DMS 273 (cell line): ENCODE measurements at regions not wholly inside any gene's neighbourhood (a gene's known extent, or its start where the extent isn't known, plus 50 kb on each side); places are given as distances from the start of the nearest gene placed in this dataset.

Experiments
- DNase-seq: peaks from one replicate; lab custom pipeline; 2025; ENCODE audit not compliant: unreplicated experiment; lab: John Stamatoyannopoulos, UW

DNA sequence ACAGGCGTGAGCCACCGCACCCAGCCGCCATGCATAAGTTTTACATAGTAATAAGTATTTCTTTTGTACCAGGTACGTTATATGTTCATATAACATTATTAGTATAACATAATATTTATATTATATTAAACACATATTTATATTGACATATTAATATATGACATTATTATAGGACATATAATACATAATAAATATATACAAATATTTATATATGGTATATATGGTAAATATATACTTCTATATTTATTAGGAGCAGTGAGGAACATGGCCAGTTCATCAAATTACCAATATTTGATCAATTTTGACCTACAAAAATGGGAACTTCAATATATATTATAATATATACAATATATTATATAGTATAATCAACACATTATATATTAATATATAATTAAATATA lies 245.9 kb upstream of the FGGY start:
- no peak for DNase-seq

GRCh38 chr1:59052166-59052590 lies 244.7 kb upstream of the FGGY start:
- no peak for DNase-seq

DNA sequence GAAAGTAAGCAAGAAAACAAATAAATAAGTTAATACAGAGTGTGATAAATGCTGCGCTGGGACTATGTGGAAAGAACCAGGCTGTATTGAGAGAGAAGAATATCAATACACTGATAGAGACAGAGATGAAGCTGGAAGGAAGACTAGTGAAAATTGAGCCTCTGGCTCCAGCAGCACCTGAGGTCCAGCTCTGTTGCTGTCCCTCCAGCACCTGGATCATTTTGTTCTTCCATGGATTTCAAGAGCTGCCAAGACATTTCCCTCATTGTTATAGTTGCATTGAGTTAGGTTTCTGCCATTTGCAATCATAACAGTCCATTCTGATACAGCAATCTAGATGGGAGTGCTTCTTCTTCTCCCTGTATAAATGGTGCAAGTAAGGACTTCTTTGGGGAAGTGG lies 242.7 kb upstream of the FGGY start:
- no peak for DNase-seq

DNA sequence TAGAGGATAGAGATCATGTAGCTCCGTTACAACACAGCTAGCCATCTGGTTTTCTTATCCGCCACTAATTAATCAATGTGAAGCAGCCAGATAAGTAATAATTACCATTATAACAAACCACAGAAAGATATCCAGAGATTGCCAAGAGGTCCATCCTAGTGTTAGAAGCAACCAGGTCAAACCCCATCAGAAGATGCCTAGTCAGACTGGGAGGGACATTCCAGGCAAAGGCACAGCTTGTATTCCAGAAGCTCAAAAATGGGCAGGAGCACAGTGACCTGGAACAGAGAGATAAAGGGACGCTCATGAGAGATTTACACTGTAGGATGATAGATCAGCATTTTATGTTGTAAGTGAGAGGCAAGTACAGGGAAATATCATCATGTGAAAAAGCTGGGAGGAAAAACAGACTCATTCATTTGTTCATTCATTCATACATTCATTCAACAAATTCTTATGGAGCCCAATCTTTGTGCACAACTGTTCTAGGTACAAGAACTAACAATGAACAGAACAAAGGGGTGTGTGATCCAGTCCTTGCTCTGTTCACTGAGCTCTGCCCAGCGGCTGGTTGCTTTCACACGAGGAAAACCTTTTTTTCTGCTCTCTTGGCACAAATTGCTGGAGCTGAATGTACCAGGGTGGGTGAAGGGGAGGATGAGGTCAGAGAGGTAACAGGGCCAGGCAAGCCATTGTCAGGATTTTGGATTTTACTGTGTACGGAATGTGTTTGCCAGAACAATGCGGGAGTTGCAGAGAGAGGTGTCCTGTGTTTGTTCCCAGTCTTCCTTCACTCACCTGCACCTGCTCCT lies 240.8 kb upstream of the FGGY start:
- DNase-seq, result no peak

- peak; percentile 31 for DNase-seq
These were observed 239.6 kb upstream of the FGGY start for GRCh38 chr1:59057211-59057694.

GRCh38 chr1:59057796-59058195 lies 239.1 kb upstream of the FGGY start:
- DNase-seq, result no peak

DNA sequence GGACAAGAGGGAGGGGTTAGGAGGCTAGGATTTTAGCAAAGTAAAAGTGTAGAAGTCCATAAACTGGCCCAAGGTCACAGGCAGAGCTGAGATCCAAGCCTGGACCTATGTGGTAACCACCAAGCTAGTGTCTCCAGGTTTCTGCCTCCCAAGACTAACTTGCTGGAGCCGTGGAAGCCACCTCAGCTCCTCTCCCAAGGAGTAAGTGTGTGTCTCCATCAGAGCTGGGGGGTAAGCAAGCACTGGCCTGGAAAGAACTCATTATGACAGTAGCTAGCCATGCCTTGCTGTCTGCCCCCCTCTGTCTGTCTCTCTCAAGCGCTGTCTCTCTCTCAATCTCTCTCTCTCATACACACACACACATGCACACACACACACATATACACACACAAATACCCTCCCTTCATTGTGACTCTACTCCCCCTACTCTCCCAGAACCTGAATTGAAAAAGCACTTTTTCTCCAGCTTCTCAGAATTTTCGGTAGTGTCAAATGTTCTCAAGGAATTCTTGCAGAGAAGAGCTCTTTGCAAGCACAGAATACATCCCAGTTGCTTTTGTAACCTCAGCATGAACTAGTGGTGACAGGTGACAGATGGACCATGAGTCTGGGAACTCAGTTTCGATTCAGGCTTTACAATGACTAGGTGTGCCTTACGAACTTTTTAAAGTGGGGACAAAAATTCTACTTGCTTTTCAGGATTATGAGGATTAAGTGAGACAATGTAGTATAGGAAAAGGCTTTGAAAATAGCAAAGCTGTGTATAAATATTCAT lies 238.0 kb upstream of the FGGY start:
- no peak for DNase-seq

DNA sequence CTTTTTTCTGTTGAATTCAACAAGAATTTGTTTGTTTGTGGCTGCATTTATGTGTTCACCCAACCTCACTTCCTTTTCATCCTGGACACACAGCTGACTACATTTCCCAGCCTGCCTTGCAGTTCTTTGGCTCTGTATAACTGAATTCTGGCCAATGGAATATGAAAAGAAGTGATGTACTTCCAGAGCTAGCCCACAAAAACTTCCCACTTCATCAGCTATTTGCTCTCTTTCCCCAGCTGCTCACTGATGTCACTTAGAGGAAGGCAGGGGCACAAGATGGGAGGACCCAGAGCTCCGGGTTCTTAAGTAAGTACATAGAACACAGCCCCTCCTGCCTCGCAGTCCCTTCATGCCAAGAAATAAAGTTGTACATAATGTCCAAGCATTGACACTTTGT lies 235.0 kb upstream of the FGGY start:
- DNase-seq, result peak; percentile 48

- no peak for DNase-seq
These were observed 234.2 kb upstream of the FGGY start for GRCh38 chr1:59062743-59063142.

GRCh38 chr1:59063501-59063900 lies 233.4 kb upstream of the FGGY start:
- DNase-seq, result no peak

DNA sequence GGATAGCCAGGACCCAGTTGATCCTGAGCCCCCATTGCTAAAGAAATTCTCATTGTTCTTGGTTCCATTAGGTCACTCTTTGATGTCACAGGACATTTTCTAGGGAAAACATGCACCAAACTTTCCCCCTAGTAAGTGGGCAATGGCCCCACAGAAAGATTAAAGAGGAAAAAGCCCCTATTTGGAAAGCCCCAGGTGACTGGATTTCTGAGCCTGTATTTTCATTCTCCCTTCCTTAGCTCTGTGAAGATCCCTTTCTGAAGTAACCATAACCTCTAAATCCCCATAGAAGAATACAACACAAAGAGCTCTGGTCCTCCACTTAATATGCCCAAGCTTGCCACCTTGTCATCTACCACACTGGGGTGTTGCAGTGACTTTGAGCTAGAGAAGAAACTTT lies 232.3 kb upstream of the FGGY start:
- no peak for DNase-seq

DNA sequence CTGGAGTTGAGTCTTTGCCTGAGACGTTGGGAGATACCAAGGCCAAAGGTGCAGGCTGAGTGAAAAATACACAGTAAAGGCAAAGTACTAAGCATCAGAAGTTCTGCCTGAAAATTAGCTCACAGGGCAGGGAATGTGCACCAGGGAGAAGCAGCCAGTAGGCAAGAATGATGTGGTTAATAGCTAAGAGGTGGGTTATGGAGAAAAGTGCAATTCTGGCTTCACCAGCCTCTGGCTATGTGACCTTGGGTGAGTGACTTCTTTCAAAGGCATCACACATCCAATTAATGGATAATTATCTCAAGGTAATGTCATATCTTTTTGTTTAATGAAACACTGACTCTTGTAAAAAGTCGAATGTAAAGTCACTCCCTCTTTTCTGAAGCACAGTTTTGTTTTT lies 230.7 kb upstream of the FGGY start:
- no peak for DNase-seq

DNA sequence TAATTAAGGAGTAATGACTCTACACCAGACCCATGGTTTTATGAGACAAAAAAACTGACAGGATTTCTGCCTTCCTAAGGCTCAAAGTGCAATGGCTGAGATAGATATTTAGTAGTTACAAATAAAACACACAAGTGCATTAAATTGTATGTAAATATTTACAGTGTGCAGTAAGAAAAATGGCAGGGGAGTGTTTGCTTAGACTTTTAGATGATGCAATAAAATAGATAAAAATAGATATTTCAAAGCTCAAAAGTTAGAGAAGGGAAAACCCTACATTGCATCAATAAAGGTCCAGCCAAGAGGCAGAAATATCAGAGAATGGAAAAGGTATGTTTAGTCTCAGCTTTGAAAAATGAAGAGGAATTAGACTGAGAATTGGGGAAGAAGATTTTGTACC lies 226.3 kb upstream of the FGGY start:
- no peak for DNase-seq

DNA sequence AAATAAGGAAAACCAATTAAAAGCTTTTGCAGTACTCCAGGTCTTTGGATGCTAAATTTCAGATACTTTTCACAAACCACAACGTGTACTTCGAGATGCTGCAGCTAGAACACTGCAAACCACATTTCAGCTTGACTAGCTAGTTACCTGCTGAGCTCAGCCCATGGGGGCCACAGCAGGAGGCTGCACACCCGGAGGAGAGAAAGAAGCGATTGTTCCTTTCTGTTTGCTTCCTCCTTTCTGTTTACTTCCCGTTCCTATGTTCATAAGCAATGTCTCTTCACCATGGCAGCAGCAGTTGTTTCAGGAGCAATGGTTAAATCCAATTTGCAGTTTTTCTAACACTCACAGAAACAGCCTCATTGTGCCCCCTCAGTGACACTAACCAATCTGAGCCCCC lies 225.6 kb upstream of the FGGY start:
- no peak for DNase-seq

DNA sequence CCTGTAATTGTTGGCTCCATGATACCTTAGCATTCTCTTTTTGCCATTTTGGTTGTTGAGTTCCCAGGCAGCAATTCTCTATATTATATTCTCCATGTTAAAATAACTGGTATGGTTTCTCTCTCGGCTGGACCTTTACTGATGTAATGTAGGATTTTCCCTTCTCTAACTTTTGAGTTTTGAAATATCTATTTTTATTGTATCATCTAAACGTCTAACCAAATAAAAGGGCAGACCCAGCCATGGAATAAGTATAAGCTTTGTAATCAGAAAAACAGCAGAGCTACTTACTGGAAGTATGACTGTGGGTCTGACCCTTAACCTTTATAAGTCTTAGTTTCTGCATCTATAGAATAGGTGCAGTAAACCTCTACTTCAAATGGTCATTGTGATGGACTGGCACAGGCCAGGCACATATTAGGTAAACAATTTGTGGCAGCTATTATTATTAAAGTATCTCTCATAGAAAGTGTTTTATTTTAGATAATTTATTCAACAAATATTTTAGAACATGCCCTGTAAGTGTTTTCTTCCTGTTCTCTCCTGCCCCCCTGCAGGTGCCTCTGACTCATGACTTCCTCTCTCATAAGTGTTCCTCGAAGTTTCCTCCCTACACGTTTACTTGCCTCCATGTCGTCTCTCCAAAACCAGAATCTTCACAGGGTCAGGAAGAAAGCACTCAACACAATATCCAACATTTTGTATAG lies 224.9 kb upstream of the FGGY start:
- no peak for DNase-seq

DNA sequence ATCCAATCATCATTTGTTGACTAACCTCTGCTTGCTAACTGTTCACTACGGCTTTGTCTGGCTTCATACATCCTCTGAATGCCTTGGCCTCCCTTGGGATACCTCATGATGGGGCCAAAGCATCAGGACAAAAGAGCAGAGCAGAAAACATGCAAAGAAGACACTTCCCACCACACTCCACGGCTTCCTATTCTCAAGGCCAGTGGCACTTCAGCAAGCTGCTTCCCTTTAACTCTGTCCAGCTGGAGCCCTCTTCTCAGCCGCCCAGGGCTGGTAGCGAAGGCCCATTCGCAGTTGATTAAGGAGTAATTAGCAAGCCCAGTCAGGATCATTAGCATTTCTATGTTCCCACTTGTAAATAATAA lies 224.3 kb upstream of the FGGY start:
- peak; percentile 21 for DNase-seq

GRCh38 chr1:59074598-59074997 lies 222.3 kb upstream of the FGGY start:
- DNase-seq, result no peak

DNA sequence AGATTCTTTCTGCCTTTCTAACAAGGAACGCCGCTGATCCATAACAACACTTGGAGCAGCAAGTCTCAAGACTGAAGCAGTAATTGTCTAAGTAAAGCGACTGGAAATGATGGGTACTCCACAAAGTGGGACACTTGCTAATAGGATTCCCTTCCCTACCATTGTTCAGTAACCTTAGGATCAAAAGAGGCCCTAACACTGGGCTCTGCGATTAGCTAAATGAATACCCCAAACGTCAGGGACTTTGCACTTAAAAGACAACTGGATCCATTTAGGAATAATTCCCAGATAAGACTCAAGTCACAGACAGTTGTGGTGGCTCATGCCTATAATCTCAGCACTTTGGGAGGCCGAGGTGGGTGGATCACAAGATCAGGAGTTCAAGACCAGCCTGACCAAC lies 221.9 kb upstream of the FGGY start:
- DNase-seq, result no peak

GRCh38 chr1:59076612-59077011 lies 220.3 kb upstream of the FGGY start:
- DNase-seq, result no peak

- DNase-seq, result no peak
These were observed 219.3 kb upstream of the FGGY start for GRCh38 chr1:59077466-59078069.

DNA sequence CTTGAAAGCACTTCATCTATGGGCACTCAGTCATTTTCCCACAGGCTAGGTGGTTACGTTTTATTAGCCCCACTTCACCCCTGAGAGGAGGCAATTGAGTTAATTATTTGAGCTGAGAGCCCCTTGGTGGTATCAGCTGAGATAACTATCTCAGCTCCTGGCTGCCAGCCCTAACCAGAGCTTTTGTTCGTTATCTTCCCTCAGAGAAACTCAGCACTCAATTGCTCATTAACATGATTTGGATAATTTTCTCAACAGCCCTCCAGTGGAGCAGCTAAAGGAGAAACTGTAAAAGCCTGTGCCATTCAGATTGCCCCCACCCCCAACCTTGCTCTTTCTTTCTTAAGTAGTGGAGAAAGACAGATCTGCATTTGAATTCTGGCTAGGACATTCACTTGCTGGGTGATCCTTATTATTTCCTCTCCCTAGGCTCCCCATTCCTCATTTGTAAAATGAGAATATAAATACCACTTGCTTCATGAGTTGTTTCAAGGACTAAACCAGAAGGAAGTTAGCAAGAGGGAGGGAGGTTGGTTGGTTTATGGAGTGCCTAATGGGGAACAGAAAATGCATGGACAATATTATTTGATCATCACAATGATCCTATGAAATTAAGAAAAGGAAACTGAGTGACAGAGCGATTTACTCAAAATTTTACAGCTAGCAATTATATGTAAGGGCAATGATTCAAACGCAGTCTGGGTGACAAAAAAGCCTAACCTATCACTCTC lies 218.7 kb upstream of the FGGY start:
- peak; percentile 47 for DNase-seq
